GM19023 (cell line): ENCODE measurements at regions not wholly inside any gene's neighbourhood (a gene's known extent, or its start where the extent isn't known, plus 50 kb on each side); places are given as distances from the start of the nearest gene placed in this dataset.
"Not testable (repeated sequence)": the region's sequence is repeated elsewhere in the genome, so short reads cannot be mapped to it uniquely, and the experiment has no call there.

Experiments
- ATAC-seq: cut with Tn5 transposase; IDR thresholded peaks from one replicate; pipeline ENCODE4 v1.9.1; 2021; ENCODE audit warnings: mild to moderate bottlenecking, moderate library complexity; ENCODE audit not compliant: unreplicated experiment

DNA sequence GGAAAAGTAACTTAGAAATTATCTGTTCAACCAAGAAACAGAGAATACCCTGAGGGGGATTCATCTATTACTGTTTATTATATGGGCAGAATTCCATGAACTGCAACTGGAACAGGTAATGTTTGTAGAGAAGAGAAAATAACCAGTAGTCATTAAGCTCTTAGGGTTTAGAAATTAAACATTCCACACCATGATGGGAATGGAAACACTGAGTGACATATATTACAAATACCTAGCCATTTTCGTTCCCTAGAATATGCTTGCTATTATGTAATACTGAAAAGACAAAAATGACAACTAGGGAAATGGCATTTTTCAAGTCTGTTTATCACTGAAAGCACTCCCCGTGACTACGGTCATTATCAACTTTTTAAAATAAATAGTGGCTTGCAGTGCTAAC is 1007.4 kb downstream of the GATA3 start:
- ATAC-seq = no peak

DNA sequence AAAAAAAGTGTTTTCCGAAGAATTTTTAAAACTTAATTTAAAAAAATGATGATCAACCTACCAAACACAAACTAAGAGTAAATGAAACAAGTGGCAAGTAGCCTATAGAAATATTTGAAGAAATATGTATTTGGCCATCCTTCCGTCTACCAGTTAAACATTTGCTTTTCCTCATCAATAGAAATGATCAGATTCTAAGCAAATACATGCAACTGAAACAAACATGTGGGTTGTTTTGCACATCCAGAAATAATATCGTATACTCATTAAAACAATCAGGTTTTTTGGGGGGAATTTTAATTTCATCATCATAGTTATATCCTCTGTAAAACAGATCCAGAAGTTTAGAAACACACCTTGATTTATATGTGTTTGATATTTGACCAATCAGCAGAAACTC is 1011.7 kb downstream of the GATA3 start:
- no peak for ATAC-seq

DNA sequence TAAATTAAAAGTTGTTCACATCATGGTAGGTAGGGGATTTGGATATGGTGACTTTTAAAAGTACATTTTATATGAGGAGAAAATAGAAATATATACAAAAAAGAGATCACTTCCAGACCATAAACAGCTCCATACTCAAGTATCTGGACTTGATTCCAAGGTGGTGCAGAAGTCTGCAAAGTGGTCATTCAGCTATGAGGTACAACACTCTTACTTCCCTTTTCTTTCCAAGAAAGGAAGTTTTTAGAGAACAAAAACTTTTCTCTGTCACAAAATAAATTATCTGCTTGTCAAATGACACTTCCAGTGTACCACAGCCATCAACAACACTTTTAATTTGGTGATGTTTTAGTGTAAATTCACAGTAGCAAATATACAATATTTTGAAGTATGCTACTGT is 1013.5 kb downstream of the GATA3 start:
- ATAC-seq = no peak

DNA sequence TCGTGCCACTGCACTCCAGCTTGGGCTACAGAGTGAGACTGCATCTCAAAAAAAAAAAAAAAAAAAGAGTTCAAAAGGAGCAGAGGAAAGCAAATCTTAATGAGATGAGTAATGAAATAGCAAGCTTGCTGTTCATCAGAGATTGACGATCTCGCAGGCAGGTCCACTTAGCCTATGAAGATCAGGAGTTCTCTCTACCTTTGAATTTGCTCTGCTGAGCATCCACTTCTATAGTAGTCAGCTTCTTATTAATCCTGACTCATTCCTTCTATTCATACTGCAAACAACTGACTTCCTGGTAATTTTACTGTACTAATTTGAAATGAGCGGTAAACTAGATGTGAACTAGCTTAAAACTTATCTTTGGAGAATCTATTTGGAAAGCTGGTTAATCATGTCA is 1014.6 kb downstream of the GATA3 start:
- ATAC-seq = no peak

GRCh38 chr10:9075420-9075819 is 1020.9 kb downstream of the GATA3 start:
- ATAC-seq = no peak

- no peak for ATAC-seq
These were observed 1021.6 kb downstream of the GATA3 start for GRCh38 chr10:9076066-9076465.

DNA sequence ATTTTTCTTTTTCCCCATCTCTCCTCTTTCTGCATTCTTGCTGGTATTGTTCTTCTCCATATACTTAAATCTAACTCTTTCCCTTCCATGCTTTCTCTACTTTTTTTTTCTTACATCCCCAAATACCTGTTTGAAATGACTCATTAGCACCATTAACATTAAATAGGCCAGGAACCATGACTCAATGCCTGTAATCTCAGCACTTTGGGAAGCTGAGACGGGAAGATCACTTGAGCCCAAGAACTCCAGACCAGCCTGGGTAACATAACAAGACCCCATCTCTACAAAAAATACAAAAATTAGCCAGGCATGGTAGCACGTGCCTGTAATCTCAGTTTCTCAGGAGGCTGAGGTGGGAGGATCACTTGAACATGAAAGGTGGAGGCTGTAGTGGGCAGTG is 1026.8 kb downstream of the GATA3 start:
- ATAC-seq = no peak

DNA sequence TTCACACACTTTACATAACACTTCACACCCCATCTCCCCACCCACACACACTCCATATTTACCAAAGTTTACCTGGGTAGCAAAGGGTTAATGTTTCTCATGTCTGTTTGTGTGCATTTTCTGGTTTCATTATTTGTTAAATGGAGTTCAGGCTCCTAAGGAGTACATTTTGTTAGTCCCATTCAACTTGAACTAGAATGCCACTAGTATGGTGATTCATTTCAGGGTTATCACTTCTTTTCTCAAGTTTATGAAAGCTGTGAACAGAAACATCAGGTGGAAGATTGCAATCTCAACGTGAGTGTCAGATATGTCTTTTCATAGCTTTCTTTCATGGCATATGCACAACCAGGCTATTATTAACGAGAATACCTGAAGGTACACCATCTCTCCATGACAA is 1027.5 kb downstream of the GATA3 start:
- ATAC-seq = no peak

GRCh38 chr10:9091530-9092093 is 1037.1 kb downstream of the GATA3 start:
- no peak for ATAC-seq

DNA sequence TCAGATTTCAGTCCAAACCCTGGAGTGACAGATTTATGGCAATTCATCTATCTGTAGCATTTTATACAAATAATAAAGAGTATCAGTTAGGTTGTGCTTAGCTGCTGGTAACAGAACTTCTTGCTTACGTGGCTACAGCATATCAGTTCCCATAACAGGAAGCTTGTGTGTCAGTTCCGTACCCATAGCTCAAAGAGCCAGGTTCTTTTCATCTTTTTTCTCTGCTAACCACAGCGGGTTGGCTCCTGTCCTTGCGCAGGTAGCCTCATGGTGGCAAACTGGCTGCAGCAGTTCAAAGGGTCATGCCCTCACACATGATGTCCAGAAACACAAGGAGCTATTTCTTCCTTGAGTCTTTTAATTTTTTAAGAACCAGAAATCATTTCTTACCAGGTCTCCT is 1041.8 kb downstream of the GATA3 start:
- ATAC-seq = no peak

GRCh38 chr10:9097206-9097990 is 1042.9 kb downstream of the GATA3 start:
- ATAC-seq = no peak

DNA sequence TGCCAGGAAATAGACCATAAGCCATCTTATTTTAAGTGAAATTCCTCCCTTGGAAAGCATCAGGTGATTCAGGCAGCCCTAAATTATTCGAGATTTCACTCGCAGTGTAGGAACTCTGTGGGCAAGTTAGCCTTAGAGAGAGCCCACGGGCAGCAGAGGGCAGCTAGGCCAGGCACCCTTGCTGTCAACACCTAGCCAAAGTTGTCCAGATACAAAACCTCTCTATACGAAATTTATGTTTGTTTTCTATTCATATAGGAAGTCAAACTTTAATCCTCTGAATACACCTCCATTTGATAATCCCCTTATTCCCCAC is 1043.5 kb downstream of the GATA3 start:
- ATAC-seq = no peak

DNA sequence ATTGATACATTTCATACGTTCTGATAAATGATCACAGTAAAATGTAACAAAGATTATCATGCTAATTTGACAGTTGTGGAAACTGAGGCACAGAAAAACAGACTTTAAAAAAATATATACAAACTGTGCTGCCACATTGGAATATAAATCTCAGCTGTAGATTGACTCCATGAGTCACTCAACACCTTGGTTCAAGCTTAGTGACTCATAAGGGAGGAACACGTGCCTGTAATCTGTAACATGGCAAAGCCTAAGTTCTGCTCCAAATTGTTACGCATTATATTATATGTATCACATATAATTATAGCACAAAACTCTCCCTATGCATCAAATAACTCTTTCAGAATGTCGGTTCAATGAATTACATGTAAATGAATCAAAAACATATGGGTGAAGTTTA is 1047.5 kb downstream of the GATA3 start:
- no peak for ATAC-seq

- ATAC-seq = no peak
These were observed 1048.8 kb downstream of the GATA3 start for GRCh38 chr10:9103301-9103700.

DNA sequence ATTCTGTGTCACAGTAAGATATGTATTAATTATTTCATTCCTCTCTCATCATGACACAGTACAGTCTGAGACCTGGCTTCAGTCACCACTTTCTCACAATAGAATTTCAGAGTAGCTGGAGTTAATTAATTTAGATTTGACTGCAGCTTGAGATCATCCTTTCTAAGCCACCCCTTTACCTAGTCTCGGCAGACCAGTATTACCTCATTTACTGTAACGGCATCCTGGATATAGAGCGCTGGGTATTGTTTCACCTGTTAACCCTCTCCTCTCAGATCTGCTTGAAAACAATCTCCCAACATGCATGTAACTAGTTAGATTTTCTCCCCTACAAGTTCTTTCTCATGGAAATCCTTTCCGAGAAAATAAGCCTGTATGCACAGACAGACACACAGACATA is 1057.5 kb downstream of the GATA3 start:
- ATAC-seq = no peak

- ATAC-seq = no peak
These were observed 1072.2 kb downstream of the GATA3 start for GRCh38 chr10:9126728-9127127.

DNA sequence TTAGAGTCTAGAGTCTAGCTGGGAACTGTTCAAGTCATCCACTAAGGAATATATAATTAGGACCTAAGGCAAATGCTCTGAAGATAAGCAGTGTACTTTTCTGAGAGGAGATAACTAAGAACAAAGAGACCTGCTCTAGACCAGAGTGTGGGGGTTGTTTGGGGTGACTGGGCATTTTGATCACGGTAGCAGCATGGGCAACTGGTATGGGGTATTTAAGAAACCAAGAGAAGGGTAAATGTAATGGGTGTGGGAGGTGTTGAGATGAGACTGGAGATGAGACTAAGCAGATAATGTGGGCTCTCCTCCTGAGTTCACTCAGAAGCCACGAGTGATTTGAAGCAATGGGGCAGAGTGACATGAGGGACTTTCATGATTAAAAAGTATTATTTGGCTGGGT is 1082.9 kb downstream of the GATA3 start:
- no peak for ATAC-seq

DNA sequence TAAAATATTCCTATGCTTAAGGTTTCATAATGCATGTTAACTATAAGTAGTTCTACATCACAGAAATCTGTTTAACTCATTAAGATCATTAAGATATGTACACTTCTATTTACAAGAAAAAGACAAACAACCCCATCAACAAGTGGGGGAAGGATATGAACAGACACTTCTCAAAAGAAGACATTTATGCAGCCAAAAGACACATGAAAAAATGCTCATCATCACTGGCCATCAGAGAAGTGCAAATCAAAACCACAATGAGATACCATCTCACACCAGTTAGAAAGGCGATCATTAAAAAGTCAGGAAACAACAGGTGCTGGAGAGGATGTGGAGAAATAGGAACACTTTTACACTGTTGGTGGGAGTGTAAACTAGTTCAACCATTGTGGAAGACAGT is 1084.3 kb downstream of the GATA3 start:
- ATAC-seq = not testable (repeated sequence)

DNA sequence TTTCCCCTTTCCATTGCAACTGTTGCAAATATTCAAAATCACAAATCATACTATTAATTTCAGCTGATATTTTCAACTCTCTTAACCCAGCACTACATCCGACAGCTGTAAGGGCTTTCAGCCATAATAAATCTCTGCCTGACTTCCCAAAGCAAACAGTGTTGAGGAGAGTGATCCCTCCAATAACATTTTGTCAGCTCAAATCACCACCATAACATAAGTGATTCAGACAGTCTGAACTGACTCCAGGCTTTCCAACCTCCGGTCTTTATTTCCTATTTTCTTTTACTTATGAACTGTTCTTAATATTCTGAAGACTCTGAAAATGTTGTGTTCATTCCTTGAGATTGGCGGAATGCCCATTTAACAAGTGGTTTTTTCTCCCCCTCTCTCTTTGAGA is 1085.9 kb downstream of the GATA3 start:
- no peak for ATAC-seq

DNA sequence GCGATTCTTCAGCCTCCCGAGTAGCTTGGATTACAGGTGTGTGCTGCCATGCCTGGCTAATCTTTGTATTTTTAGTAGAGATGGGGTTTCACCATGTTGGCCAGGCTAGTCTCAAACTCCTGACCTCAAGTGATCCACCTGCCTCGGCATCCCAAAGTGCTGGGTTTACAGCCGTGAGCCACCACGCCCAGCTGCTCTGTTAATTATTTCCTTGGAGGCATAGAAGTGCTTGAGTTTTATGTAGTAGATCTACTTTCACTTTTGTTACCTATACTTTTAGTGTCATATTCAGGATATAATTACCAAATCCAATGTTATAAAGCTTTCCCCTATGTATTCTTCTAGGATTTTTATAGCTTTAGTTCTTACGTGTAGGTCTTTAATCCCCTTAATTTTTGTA is 1093.0 kb downstream of the GATA3 start:
- ATAC-seq = no peak

- no peak for ATAC-seq
These were observed 1094.6 kb downstream of the GATA3 start for GRCh38 chr10:9149134-9149533.

DNA sequence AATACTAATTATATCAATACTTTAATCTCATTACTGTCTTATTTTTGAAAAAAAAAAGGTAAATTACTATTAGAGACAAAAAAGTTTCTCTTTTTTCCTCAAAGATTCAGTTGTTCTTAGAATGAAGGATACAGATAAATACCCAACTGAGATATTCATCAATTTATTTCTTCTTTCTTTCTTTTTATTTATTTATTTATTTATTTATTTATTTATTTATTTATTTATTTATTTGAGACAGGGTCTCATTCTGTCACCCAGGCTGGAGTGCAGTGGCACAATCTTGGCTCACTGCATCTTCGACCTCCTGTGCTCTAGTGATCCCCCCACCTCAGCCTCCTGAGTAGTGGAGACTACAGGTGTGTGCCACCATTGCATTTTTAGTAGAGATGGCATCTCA is 1098.6 kb downstream of the GATA3 start:
- not testable (repeated sequence) for ATAC-seq

DNA sequence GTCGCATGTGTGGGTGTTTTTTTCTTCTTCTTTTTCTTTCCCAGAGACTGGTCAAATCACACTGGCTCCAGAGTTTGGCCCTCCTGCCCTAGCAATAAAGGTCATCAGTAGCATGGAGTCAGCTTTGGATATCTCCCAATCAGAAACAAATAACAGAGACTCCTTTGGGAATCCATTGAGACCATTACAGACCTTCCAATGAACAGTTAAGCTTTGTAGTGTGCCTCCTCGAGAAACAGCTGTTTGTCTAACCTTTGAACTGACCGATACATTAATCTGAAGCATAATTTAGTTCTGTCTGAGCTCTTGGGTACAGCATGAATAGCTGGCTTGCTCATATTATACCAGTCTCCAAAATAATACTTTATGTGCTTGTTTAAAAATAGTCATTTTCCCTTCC is 1103.2 kb downstream of the GATA3 start:
- ATAC-seq = no peak
